Smooth muscle cell (in vitro differentiated cells): ENCODE measurements at regions not wholly inside any gene's neighbourhood (a gene's known extent, or its start where the extent isn't known, plus 50 kb on each side); places are given as distances from the start of the nearest gene placed in this dataset.

Experiments used
- DNase-seq: peaks from one replicate; lab custom pipeline; 2025; ENCODE audit not compliant: unreplicated experiment; lab: John Stamatoyannopoulos, UW
- H2AFZ ChIP-seq: fragments of 200-600 bp; sonication (generic); 2 replicates; pipeline ENCODE4 v1.6.0; 2016; ENCODE audit warnings: antibody characterized with exemption, low read depth, mild to moderate bottlenecking
- H3F3A ChIP-seq: fragments of 200-600 bp; sonication (generic); 2 replicates; pipeline ENCODE4 v1.6.0; 2017; ENCODE audit warnings: antibody characterized with exemption, low read depth
- H3K27ac ChIP-seq: fragments of 200-600 bp; sonication (generic); 2 replicates; pipeline ENCODE4 v1.5.1; 2016; ENCODE audit warnings: low read depth, mild to moderate bottlenecking
- H3K27me3 ChIP-seq: fragments of 200-600 bp; sonication (generic); 2 replicates; pipeline ENCODE4 v1.6.1; 2016; ENCODE audit warnings: low read depth, mild to moderate bottlenecking
- H3K36me3 ChIP-seq: fragments of 200-600 bp; sonication (generic); 2 replicates; pipeline ENCODE4 v1.5.1; 2016; ENCODE audit warnings: low read depth
- H3K4me1 ChIP-seq: fragments of 200-600 bp; sonication (generic); 2 replicates; pipeline ENCODE4 v1.5.1; 2016; ENCODE audit warnings: low read depth
- H3K4me2 ChIP-seq: fragments of 200-600 bp; sonication (generic); 2 replicates; pipeline ENCODE4 v1.6.0; 2016; ENCODE audit warnings: mild to moderate bottlenecking
- H3K4me3 ChIP-seq: fragments of 200-600 bp; sonication (generic); 2 replicates; pipeline ENCODE4 v1.5.1; 2016; ENCODE audit warnings: mild to moderate bottlenecking
- H3K79me2 ChIP-seq: fragments of 200-600 bp; sonication (generic); 2 replicates; pipeline ENCODE4 v1.6.0; 2016; ENCODE audit warnings: low read depth, mild to moderate bottlenecking
- H3K9ac ChIP-seq: fragments of 200-600 bp; sonication (generic); 2 replicates; pipeline ENCODE4 v1.6.0; 2016; ENCODE audit warnings: low read depth
- H3K9me3 ChIP-seq: fragments of 200-600 bp; sonication (generic); replicated peaks from 2 replicates; pipeline ENCODE4 v1.5.1; 2016; ENCODE audit warnings: low read depth
- H4K20me1 ChIP-seq: fragments of 200-600 bp; sonication (generic); 2 replicates; pipeline ENCODE4 v1.6.0; 2016; ENCODE audit warnings: low read depth
- CTCF ChIP-seq: fragments of 200-600 bp; sonication (generic); IDR thresholded peaks from 2 replicates; pipeline ENCODE4 v1.5.1; 2017; ENCODE audit warnings: borderline replicate concordance, mild to moderate bottlenecking, antibody characterized with exemption; ENCODE audit not compliant: insufficient read depth, poor library complexity, severe bottlenecking
- WGBS: methylation state at CpG from one replicate; pipeline ENCODE4 v1.1.7; 2016; ENCODE audit warnings: low lambda C conversion rate; 5-methylcytosine and 5-hydroxymethylcytosine counted together

- DNase-seq = no peak
- Histone ChIP-seq H3K79me2 (no peaks in the 10 kb centered on the region), H3K27me3 (no peaks in the 10 kb centered on the region), H3K4me1 (no peaks in the 10 kb centered on the region), H2AFZ (no peak overlapping the region), H4K20me1 (no peaks in the 10 kb centered on the region), H3K9ac (no peak overlapping the region), H3K36me3 (no peaks in the 10 kb centered on the region), H3F3A (no peaks in the 10 kb centered on the region), H3K27ac (no peak overlapping the region), H3K4me3 (no peak overlapping the region), H3K4me2 (no peak overlapping the region), H3K9me3 (no peaks in the 10 kb centered on the region)
- TF ChIP-seq CTCF = no peak
- 61% methylated on average over 2 of the region's 2 CpGs for WGBS
Observed at GRCh38 chr5:63155310-63155631, 576.7 kb downstream of the LRRC70 start.

GRCh38 chr5:63154476-63155309 is 576.1 kb downstream of the LRRC70 start:
- no peaks in the 10 kb centered on the region for H4K20me1 ChIP-seq
- TF ChIP-seq CTCF = no peak
- no peaks in the 10 kb centered on the region for H3K27me3 ChIP-seq
- no peak for DNase-seq
- H3K79me2 ChIP-seq = no peaks in the 10 kb centered on the region
- H2AFZ ChIP-seq = no peak overlapping the region
- H3F3A ChIP-seq = no peaks in the 10 kb centered on the region
- H3K4me1 ChIP-seq = no peaks in the 10 kb centered on the region
- 71% methylated on average over 10 of the region's 10 CpGs for WGBS
- no peak overlapping the region for H3K9ac ChIP-seq
- peak overlapping the region; percentile 23 for H3K27ac ChIP-seq
- no peaks in the 10 kb centered on the region for H3K9me3 ChIP-seq
- H3K36me3 ChIP-seq = no peaks in the 10 kb centered on the region
- no peak overlapping the region for H3K4me3 ChIP-seq
- H3K4me2 ChIP-seq = no peak overlapping the region

- no peak overlapping the region for H3K4me3 ChIP-seq
- no peak for TF ChIP-seq CTCF
- H2AFZ ChIP-seq = no peak overlapping the region
- H3K9me3 ChIP-seq = no peaks in the 10 kb centered on the region
- H4K20me1 ChIP-seq = no peaks in the 10 kb centered on the region
- no peak overlapping the region for H3K4me2 ChIP-seq
- WGBS = 95% methylated on average over 1 of the region's 1 CpG
- no peak for DNase-seq
- H3K9ac ChIP-seq = no peak overlapping the region
- no peaks in the 10 kb centered on the region for H3F3A ChIP-seq
- H3K27ac ChIP-seq = no peak overlapping the region
- no peaks in the 10 kb centered on the region for H3K4me1 ChIP-seq
- H3K27me3 ChIP-seq = no peaks in the 10 kb centered on the region
- no peaks in the 10 kb centered on the region for H3K79me2 ChIP-seq
- H3K36me3 ChIP-seq = no peaks in the 10 kb centered on the region
Observed at GRCh38 chr5:63152871-63153270, 574.3 kb downstream of the LRRC70 start.

- no peak for TF ChIP-seq CTCF
- H3K4me1 ChIP-seq = no peaks in the 10 kb centered on the region
- no peaks in the 10 kb centered on the region for H4K20me1 ChIP-seq
Observed at GRCh38 chr5:63145167-63145566, 566.5 kb downstream of the LRRC70 start.

More at GRCh38 chr5:63145167-63145566, 566.5 kb downstream of the LRRC70 start:
- no peak for DNase-seq
- WGBS = 90% methylated on average over 2 of the region's 2 CpGs
- Histone ChIP-seq H3K9ac (no peak overlapping the region), H3K9me3 (no peaks in the 10 kb centered on the region), H3K79me2 (no peaks in the 10 kb centered on the region), H3K4me3 (no peak overlapping the region), H3K36me3 (no peaks in the 10 kb centered on the region), H3K4me2 (no peak overlapping the region), H2AFZ (no peak overlapping the region), H3K27ac (no peak overlapping the region), H3K27me3 (no peaks in the 10 kb centered on the region), H3F3A (no peaks in the 10 kb centered on the region)
